H1 (cell line): ENCODE measurements at regions not wholly inside any gene's neighbourhood (a gene's known extent, or its start where the extent isn't known, plus 50 kb on each side); places are given as distances from the start of the nearest gene placed in this dataset.
A peak's percentile ranks its signal among the peaks of the same experiment; 100 is the strongest.

Experiments used
- CTCF ChIA-PET: fragments of 300-600 bp; sonication (Branson Sonifier 250); formaldehyde crosslinking; loops from one replicate; lab custom pipeline; 2021; ENCODE audit not compliant: partially characterized antibody; lab: Charles Lee
- POLR2A ChIA-PET: fragments of 300-600 bp; sonication (Branson Sonifier 250); formaldehyde crosslinking; loops from one replicate; lab custom pipeline; 2021; ENCODE audit warnings: inconsistent platforms; ENCODE audit not compliant: partially characterized antibody; lab: Charles Lee
- DNase-seq, 2 experiments: peaks; one replicate each; pipeline versions ENCODE4 v3.0.0 to v3.0.0-alpha.2; 2010 to 2022; ENCODE audit warnings: low spot score in 2 of 2, low read depth in 1 of 2, mixed read lengths in 1 of 2
- FAIRE-seq: peaks from 2 replicates; lab custom pipeline; 2011; peaks lifted over from hg19 to GRCh38; lab: Jason Lieb, UNC
- H2AFZ ChIP-seq: 2 replicates; pipeline ENCODE4 v1.8.1; 2012; ENCODE audit warnings: low read length, inconsistent platforms
- H2AK5ac ChIP-seq: 2 replicates; pipeline ENCODE4 v1.6.1; 2013; ENCODE audit warnings: low read depth, low read length
- H2BK120ac ChIP-seq: replicated peaks from 2 replicates; pipeline ENCODE3; 2013; ENCODE audit warnings: low read depth, low read length, inconsistent platforms
- H2BK12ac ChIP-seq: 2 replicates; pipeline ENCODE4 v1.6.1; 2013; ENCODE audit warnings: low read depth, low read length
- H2BK15ac ChIP-seq: 2 replicates; pipeline ENCODE4 v1.6.1; 2013; ENCODE audit warnings: low read length
- H2BK20ac ChIP-seq: 2 replicates; pipeline ENCODE4 v1.6.1; 2013; ENCODE audit warnings: low read length
- H2BK5ac ChIP-seq: 2 replicates; pipeline ENCODE4 v1.6.1; 2013; ENCODE audit warnings: low read depth, low read length
- H3K14ac ChIP-seq: 2 replicates; pipeline ENCODE4 v1.6.1; 2013; ENCODE audit warnings: inconsistent platforms; ENCODE audit not compliant: insufficient read length
- H3K18ac ChIP-seq: 2 replicates; pipeline ENCODE4 v1.6.1; 2013; ENCODE audit warnings: low read length; ENCODE audit errors: extremely low read depth
- H3K23ac ChIP-seq: 2 replicates; pipeline ENCODE4 v1.6.1; 2013; ENCODE audit warnings: inconsistent platforms; ENCODE audit not compliant: insufficient read length
- H3K23me2 ChIP-seq: 2 replicates; pipeline ENCODE4 v1.6.1; 2013; ENCODE audit warnings: low read depth, low read length
- H3K27ac ChIP-seq: 2 replicates; pipeline ENCODE4 v1.6.1; 2011; ENCODE audit warnings: low read depth, low read length, inconsistent platforms
- H3K27me3 ChIP-seq, 4 experiments: replicated peaks in 1 of 4; 1 replicate in 1 of 4; 2 replicates in 3 of 4; pipeline versions ENCODE4 v1.6.1 to v1.8.1; 2011 to 2013; ENCODE audit warnings: low read length in 3 of 4, mild to moderate bottlenecking in 3 of 4, inconsistent platforms in 2 of 4, mixed read lengths in 2 of 4, moderate library complexity in 1 of 4; ENCODE audit not compliant: control insufficient read depth in 3 of 4, insufficient read depth in 3 of 4; ENCODE audit errors: extremely low read depth in 1 of 4
- H3K36me3 ChIP-seq, 4 experiments: 2 replicates each; pipeline versions ENCODE4 v1.6.1 to v1.8.1; 2011 to 2013; ENCODE audit warnings: mild to moderate bottlenecking in 4 of 4, low read length in 3 of 4, moderate library complexity in 2 of 4, control low read depth in 1 of 4, inconsistent platforms in 1 of 4; ENCODE audit not compliant: insufficient read depth in 4 of 4, control insufficient read depth in 2 of 4
- H3K4ac ChIP-seq: replicated peaks from 2 replicates; pipeline ENCODE3; 2013; ENCODE audit warnings: low read length, low read depth, mixed read lengths, inconsistent platforms; ENCODE audit not compliant: insufficient read length
- H3K4me1 ChIP-seq, 4 experiments: replicated peaks in 1 of 4; 1 replicate in 1 of 4; 2 replicates in 3 of 4; pipeline versions ENCODE4 v1.6.1 to v1.8.1; 2011 to 2013; ENCODE audit warnings: low read length in 3 of 4, inconsistent platforms in 2 of 4, mixed read lengths in 1 of 4; ENCODE audit not compliant: insufficient read depth in 4 of 4, control insufficient read depth in 3 of 4
- H3K4me2 ChIP-seq, 2 experiments: 2 replicates each; pipeline versions ENCODE4 v1.6.1 to v1.8.1; 2011 to 2013; ENCODE audit warnings: low read depth in 2 of 2, low read length in 2 of 2, control low read depth in 1 of 2, inconsistent platforms in 1 of 2, mild to moderate bottlenecking in 1 of 2; ENCODE audit not compliant: insufficient read depth in 1 of 2
- H3K4me3 ChIP-seq, 4 experiments: fragments of 200-600, 300-600 bp in 1 of 4; sonication (generic), shearing (Covaris generic), sonication (Bioruptor Twin) in 1 of 4; 2 replicates each; pipeline versions ENCODE4 v1.5.1 to v1.8.1; 2011 to 2016; ENCODE audit warnings: low read length in 4 of 4, low read depth in 3 of 4, control low read depth in 2 of 4, inconsistent platforms in 2 of 4, mild to moderate bottlenecking in 2 of 4, mixed read lengths in 1 of 4, moderate library complexity in 1 of 4; ENCODE audit not compliant: insufficient read depth in 2 of 4; ENCODE audit errors: extremely low read depth in 1 of 4
- H3K56ac ChIP-seq: replicated peaks from 2 replicates; pipeline ENCODE3; 2013; ENCODE audit warnings: low read depth, mild to moderate bottlenecking, mixed read lengths, low read length, inconsistent platforms; ENCODE audit not compliant: insufficient read length
- H3K79me1 ChIP-seq: 2 replicates; pipeline ENCODE4 v1.6.1; 2013; ENCODE audit warnings: low read depth, low read length, control low read depth
- H3K79me2 ChIP-seq, 2 experiments: 2 replicates each; pipeline versions ENCODE4 v1.6.1 to v1.8.1; 2012 to 2013; ENCODE audit warnings: low read length in 2 of 2, mild to moderate bottlenecking in 2 of 2, inconsistent platforms in 1 of 2; ENCODE audit not compliant: insufficient read depth in 2 of 2, control insufficient read depth in 1 of 2
- H3K9ac ChIP-seq, 4 experiments: replicated peaks in 1 of 4; 1 replicate in 1 of 4; 2 replicates in 3 of 4; pipeline versions ENCODE4 v1.6.1 to v1.8.1; 2011 to 2013; ENCODE audit warnings: low read depth in 3 of 4, low read length in 3 of 4, control low read depth in 2 of 4, mild to moderate bottlenecking in 2 of 4, moderate library complexity in 2 of 4, inconsistent platforms in 1 of 4; ENCODE audit errors: extremely low read depth in 1 of 4
- H3K9me3 ChIP-seq, 2 experiments: 2 replicates each; pipeline versions ENCODE4 v1.6.1 to v1.8.1; 2012 to 2013; ENCODE audit warnings: mild to moderate bottlenecking in 2 of 2, moderate library complexity in 2 of 2, control low read depth in 1 of 2, inconsistent platforms in 1 of 2, low read depth in 1 of 2, low read length in 1 of 2, mixed read lengths in 1 of 2; ENCODE audit not compliant: insufficient read depth in 2 of 2
- H4K20me1 ChIP-seq, 2 experiments: replicated peaks in 1 of 2; 2 replicates each; pipeline versions ENCODE3 to v1.8.1; 2011 to 2013; ENCODE audit warnings: inconsistent platforms in 2 of 2, low read length in 2 of 2, mild to moderate bottlenecking in 1 of 2; ENCODE audit not compliant: insufficient read depth in 2 of 2, control insufficient read depth in 1 of 2
- H4K5ac ChIP-seq: 2 replicates; pipeline ENCODE4 v1.6.1; 2013; ENCODE audit warnings: low read length, low read depth, mixed read lengths, inconsistent platforms; ENCODE audit not compliant: insufficient read length
- H4K8ac ChIP-seq: 2 replicates; pipeline ENCODE4 v1.8.0; 2013; ENCODE audit warnings: mild to moderate bottlenecking, moderate library complexity, low read length, inconsistent platforms; ENCODE audit not compliant: insufficient read depth; ENCODE audit errors: extremely low read depth
- H4K91ac ChIP-seq: replicated peaks from 2 replicates; pipeline ENCODE3; 2013; ENCODE audit warnings: low read length, mixed read lengths, inconsistent platforms; ENCODE audit not compliant: insufficient read length
- BACH1 ChIP-seq: IDR thresholded peaks from 2 replicates; pipeline ENCODE4 v1.6.1; 2012; ENCODE audit warnings: low read length, improper control_type of control experiment
- CEBPB ChIP-seq: IDR thresholded peaks from 2 replicates; pipeline ENCODE4 v1.6.1; 2012; ENCODE audit warnings: low read depth, low read length
- WGBS, 2 experiments: shearing (Covaris generic) in 1 of 2; methylation state at CpG; one replicate each; pipeline versions ENCODE4 v1.1.6 to v1.1.7; 2013 to 2015; ENCODE audit warnings: low lambda C conversion rate in 2 of 2, mixed read lengths in 2 of 2, inconsistent platforms in 1 of 2, low coverage in 1 of 2, missing lambda C conversion rate in 1 of 2; ENCODE audit not compliant: insufficient replicate concordance in 2 of 2, insufficient coverage in 1 of 2, insufficient read length in 1 of 2; ENCODE audit errors: extremely low coverage in 1 of 2, missing lambda C conversion rate in 1 of 2; 5-methylcytosine and 5-hydroxymethylcytosine counted together

DNA sequence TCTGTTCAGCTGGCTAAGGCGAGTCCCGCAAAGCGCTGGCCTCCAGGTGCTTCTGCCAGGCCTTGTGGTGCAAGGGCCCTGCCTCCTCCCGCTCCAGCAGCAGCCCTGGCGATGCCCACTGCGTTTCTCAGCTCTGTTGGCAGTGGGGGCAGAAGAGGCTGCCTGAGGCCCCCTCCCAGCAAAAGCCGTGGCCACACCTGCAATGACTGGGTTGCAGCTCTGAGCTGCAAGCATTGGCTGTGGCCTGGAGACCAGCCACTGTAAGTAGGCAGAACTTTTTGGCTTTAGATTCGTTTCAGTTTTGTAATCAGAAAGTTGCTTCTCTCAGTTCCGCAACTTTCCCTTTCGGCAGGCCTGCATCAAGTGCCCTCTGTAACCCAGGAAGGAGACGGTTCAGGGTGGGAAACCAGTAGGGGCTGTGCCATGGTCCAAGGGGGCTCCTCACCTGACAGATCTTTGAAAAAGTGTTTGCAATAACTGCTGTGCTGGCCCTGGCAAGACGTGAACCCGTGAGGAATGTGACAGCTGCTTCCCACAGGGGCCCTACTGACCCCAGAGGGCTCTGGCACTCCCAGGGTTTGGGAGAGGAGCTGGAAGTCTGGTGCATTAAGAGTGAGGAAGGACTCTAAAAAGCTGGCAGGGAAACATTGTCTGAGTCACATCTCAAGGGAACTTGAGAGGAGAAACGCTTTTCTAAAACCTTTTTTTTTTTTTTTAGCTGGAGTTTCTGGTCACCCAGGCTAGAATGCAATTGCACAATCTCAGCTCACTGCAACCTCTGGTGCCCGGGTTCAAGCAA lies 54.5 kb upstream of the MAX start:
- Histone ChIP-seq H3K36me3 (no peaks in the 10 kb centered on the region), H3K23me2 (no peaks in the 10 kb centered on the region), H3K23ac (no peak overlapping the region), H2BK120ac (no peak overlapping the region), H3K18ac (no peak overlapping the region), H3K79me2 (no peaks in the 10 kb centered on the region), H2BK15ac (no peak overlapping the region), H3K79me1 (no peaks in the 10 kb centered on the region), H3K4me1 (no peaks in the 10 kb centered on the region; a peak in 1 of 7 replicates), H2BK5ac (no peak overlapping the region), H2BK20ac (no peak overlapping the region), H2AFZ (0 out of 2 replicates have a peak overlapping the region, but pooled peaks have one; percentile 7), H3K14ac (no peak overlapping the region), H4K91ac (no peak overlapping the region), H3K56ac (no peak overlapping the region), H3K4me2 (no peak overlapping the region), H4K20me1 (no peaks in the 10 kb centered on the region), H2BK12ac (no peak overlapping the region), H4K5ac (no peak overlapping the region), H4K8ac (no peak overlapping the region), H3K27me3 (no peaks in the 10 kb centered on the region), H3K27ac (no peak overlapping the region), H3K9ac (no peak overlapping the region), H3K4me3 (no peak overlapping the region), H2AK5ac (no peak overlapping the region), H3K9me3 (no peaks in the 10 kb centered on the region), H3K4ac (no peak overlapping the region)
- ChIA-PET POLR2A (no interaction called here), CTCF (interaction anchor here (0.6 to 1.2 kb wide), 7 partner anchors 8 to 1036 kb away, joined by 3 read pairs; no protein-coding TSS in a partner anchor)
- DNase-seq (no peak), FAIRE-seq (no peak)
- 88% methylated on average over 15 of the region's 15 CpGs; no CpG with 5 or more reads in 1 of the 2 experiments for WGBS, 2 experiments
- TF ChIP-seq BACH1 (no peak), CEBPB (0 out of 2 replicates have a peak, but pooled peaks have one; percentile 4)
